Vagina (tissue), 2 donors: ENCODE measurements at regions not wholly inside any gene's neighbourhood (a gene's known extent, or its start where the extent isn't known, plus 50 kb on each side); places are given as distances from the start of the nearest gene placed in this dataset.

ENCODE experiments used
- DNase-seq, 2 donors: peaks; one replicate each; pipeline ENCODE4 v3.0.0-alpha.2; 2017; ENCODE audit errors: extremely low spot score in 2 of 2
- H3K27ac ChIP-seq: fragments of 200-600 bp; sonication (generic); one replicate; pipeline ENCODE4 v1.5.1; 2019
- H3K27me3 ChIP-seq: fragments of 200-600 bp; sonication (generic); one replicate; pipeline ENCODE4 v1.5.1; 2019
- H3K36me3 ChIP-seq, 2 donors: fragments of 200-600 bp; sonication (generic); one replicate each; pipeline ENCODE4 v1.5.1; 2017 to 2019
- H3K4me1 ChIP-seq: fragments of 200-600 bp; sonication (generic); one replicate; pipeline ENCODE4 v1.5.1; 2019
- H3K4me3 ChIP-seq, 2 donors: fragments of 200-600 bp; sonication (generic); 1 replicate in 1 of 2; 2 replicates in 1 of 2; pipeline ENCODE4 v1.5.1; 2016 to 2019
- H3K9me3 ChIP-seq: fragments of 200-600 bp; sonication (generic); one replicate; pipeline ENCODE4 v1.5.1; 2019
- POLR2A ChIP-seq, 2 donors: fragments of 450-650 bp; IDR thresholded peaks; one replicate each; pipeline ENCODE4 v1.6.1; 2017; ENCODE audit warnings: antibody characterized with exemption in 2 of 2, mild to moderate bottlenecking in 2 of 2, moderate library complexity in 2 of 2
- POLR2AphosphoS5 ChIP-seq, 2 donors: sonication (generic); formaldehyde crosslinking; IDR thresholded peaks; one replicate each; pipeline ENCODE4 v1.9.0; 2017; ENCODE audit warnings: antibody characterized with exemption in 2 of 2, mild to moderate bottlenecking in 2 of 2, low read depth in 1 of 2; ENCODE audit not compliant: insufficient read depth in 1 of 2
- intact Hi-C: fragments of 100-400 bp; cut with DNase I; formaldehyde crosslinking; loops from one replicate; pipeline ENCODE4 v1.15.1; 2023
- TF ChIP-seq, protein P1 (sequence below), 3 experiments: fragments of 450-650 bp in 2 of 3; fragments of 200-600 bp in 1 of 3; sonication (generic) in 1 of 3; IDR thresholded peaks; one replicate each; pipeline ENCODE4 v1.5.1; 2017 to 2019; ENCODE audit warnings: antibody characterized with exemption in 3 of 3, mild to moderate bottlenecking in 2 of 3, moderate library complexity in 2 of 3

DNA sequence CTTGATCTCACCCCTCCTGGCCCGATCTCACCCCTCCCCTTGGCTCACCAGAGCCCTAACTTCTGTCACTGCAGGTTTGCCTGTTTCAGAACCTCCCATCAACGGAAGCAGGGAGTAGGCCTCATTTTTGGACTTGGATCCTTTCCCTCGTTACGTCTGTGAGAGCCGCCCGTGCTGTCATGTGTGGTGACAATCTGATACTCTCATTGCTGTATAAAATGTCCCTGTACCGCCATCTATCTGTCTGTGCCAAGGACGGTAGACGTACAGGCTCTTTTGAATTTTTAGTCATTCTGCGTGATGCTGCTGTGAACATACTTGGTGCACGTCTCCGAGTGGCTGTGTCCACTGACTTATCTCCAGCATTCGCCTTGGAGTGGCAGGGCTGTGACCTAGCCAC is 1163.1 kb downstream of the BRD1 start:
- H3K27me3 ChIP-seq, result no peaks in the 10 kb centered on the region
- H3K27ac ChIP-seq, result no peak overlapping the region
- no peak overlapping the region for H3K4me3 ChIP-seq
- H3K9me3 ChIP-seq, result no peaks in the 10 kb centered on the region
- TF ChIP-seq POLR2A (IDR thresholded peaks at IDR 0.05) (no peak), POLR2AphosphoS5 (IDR thresholded peaks at IDR 0.05; ENCODE audit: insufficient read depth in 1 of 2, low read depth in 1 of 2) (no peak)
- H3K36me3 ChIP-seq, result no peaks in the 10 kb centered on the region
- intact Hi-C loops, result no loop called here
- no peak for DNase-seq
- no peaks in the 10 kb centered on the region for H3K4me1 ChIP-seq

DNA sequence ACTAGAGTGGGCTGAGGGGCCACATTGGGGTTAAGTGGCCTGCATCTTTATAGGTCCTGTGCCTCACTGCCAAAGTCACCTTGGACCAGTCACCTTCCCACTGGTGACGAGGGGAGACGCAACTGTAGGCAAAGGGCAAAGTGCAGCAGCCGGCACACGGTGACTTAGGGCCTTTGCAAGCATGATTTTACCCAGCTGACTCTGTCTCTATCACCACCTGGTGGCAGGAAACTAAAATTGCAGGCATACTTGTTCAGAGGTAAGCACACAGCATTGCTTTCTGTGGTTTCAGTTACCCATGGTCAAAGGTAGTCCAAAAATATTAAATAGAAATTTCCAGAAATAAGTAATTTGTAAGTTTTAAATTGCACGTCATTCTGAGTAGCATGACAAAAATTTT is 1164.4 kb downstream of the BRD1 start:
- H3K36me3 ChIP-seq, result no peaks in the 10 kb centered on the region
- H3K27me3 ChIP-seq, result no peaks in the 10 kb centered on the region
- no peak overlapping the region for H3K27ac ChIP-seq
- TF ChIP-seq, protein P1, sequence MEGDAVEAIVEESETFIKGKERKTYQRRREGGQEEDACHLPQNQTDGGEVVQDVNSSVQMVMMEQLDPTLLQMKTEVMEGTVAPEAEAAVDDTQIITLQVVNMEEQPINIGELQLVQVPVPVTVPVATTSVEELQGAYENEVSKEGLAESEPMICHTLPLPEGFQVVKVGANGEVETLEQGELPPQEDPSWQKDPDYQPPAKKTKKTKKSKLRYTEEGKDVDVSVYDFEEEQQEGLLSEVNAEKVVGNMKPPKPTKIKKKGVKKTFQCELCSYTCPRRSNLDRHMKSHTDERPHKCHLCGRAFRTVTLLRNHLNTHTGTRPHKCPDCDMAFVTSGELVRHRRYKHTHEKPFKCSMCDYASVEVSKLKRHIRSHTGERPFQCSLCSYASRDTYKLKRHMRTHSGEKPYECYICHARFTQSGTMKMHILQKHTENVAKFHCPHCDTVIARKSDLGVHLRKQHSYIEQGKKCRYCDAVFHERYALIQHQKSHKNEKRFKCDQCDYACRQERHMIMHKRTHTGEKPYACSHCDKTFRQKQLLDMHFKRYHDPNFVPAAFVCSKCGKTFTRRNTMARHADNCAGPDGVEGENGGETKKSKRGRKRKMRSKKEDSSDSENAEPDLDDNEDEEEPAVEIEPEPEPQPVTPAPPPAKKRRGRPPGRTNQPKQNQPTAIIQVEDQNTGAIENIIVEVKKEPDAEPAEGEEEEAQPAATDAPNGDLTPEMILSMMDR (IDR thresholded peaks at IDR 0.05), result no peak
- DNase-seq, result no peak
- no peaks in the 10 kb centered on the region for H3K4me1 ChIP-seq
- intact Hi-C loops, result no loop called here
- H3K9me3 ChIP-seq, result no peaks in the 10 kb centered on the region
- no peak overlapping the region for H3K4me3 ChIP-seq

DNA sequence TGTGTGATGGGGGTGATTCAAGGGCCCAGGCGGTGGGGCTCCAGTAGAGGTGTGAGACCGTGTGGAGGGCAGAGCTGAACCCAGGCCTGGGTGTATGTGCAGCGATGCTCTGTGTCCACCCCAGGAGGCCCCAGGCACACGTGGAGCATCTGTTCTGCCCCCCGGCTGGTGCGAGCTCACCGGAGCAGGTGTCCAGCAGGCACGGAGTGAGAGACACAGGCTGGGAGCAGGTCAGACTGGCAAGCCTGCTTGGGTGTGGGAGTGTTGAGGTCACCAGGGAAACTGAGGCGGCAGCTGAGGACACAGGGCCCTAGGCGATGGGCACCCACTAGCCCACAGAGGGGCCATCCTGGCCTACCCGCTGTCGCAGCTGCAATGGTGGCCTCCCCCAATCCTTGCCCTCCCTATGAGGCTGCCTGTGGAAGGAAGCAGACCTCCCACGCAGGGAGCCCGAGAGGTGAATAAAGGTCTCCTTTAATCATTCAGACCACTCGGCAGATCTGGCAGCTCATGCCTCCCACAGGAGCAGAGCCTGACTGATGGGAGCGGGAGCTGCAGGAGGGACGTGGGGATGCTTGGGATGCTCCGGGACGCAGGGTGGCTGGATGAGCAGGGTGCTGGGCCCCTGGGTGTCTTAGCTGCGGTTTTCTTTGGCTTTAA is 1165.1 kb downstream of the BRD1 start:
- Histone ChIP-seq H3K4me3 (no peak overlapping the region), H3K27ac (no peak overlapping the region), H3K27me3 (no peaks in the 10 kb centered on the region), H3K36me3 (no peaks in the 10 kb centered on the region), H3K9me3 (no peaks in the 10 kb centered on the region), H3K4me1 (no peaks in the 10 kb centered on the region)
- intact Hi-C loops, result no loop called here
- TF ChIP-seq, protein P1 (IDR thresholded peaks at IDR 0.05), result no peak
- TF ChIP-seq POLR2AphosphoS5 (IDR thresholded peaks at IDR 0.05; ENCODE audit: insufficient read depth in 1 of 2, low read depth in 1 of 2) (no peak), POLR2A (IDR thresholded peaks at IDR 0.05) (no peak)
- no peak for DNase-seq

DNA sequence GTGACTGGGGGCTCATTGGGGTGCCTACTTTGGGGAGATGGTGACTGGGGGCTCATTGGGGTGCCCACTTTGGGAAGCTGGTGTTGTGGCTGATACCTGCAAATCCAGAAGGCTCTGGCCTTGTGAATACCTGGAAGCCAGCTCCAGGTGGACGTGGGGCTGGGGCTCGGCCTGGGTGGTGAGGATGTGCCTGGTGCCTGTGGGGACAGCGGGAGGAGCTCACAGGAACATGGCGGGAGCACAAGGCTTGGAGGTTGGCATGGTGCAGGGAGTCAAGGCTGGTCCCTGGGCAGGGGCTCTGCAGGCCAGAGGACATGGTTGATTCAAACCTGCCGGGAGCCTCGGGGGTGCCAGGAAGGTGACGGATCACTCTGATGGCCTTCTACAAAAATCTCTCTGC is 1165.7 kb downstream of the BRD1 start:
- Histone ChIP-seq H3K4me1 (no peaks in the 10 kb centered on the region), H3K9me3 (no peaks in the 10 kb centered on the region), H3K27ac (no peak overlapping the region), H3K36me3 (no peaks in the 10 kb centered on the region), H3K4me3 (no peak overlapping the region), H3K27me3 (no peaks in the 10 kb centered on the region)
- DNase-seq, result no peak
- intact Hi-C loops, result no loop called here
- TF ChIP-seq, protein P1 (IDR thresholded peaks at IDR 0.05), result no peak
- no peak for TF ChIP-seq POLR2AphosphoS5 (IDR thresholded peaks at IDR 0.05; ENCODE audit: insufficient read depth in 1 of 2, low read depth in 1 of 2)
- TF ChIP-seq POLR2A (IDR thresholded peaks at IDR 0.05), result no peak

DNA sequence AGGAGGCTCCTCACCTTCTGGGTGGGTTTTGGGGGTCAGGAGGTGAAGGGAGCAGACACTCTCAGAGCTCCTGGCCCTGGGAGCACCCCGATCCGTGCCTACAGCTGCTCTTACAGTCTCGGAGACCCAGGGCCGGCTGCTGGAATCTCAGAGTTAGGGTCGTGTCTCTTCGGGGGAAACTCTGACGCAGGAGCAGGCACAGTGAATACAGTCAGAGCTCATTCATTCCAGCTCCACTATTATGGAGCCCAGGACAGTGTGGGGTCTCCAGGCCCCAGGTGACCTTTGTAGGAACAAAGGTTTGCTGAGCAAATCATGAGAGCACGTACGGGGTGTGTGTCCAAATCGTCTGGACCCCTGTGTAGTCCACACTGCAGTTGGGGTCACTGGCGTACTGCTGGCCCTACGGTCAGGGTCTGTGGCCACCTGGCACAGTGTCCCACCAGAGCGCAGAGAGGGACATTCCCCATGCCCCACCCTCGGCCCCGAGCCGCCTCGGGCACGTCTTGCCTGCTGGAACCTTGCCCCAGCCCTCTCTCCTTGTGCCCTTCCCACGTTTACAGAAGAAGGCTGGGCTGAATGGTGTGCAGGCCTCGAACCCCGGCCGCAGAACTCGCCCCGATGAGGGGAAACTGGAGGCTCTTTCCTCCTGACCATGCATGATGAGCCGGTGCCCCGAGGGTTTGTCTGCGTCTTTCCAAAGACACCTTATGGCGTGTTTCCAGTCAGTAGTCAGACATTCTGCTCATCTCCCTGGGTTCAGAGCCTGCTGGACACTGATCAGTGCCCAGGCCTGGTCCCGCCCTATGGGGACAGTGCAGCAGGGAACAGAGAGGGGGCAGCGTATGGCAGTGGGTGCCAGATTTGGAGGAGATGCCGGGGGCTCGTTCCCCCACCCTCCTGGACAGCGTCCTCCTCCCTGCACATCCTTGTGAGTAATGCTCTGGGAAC is 1166.6 kb downstream of the BRD1 start:
- intact Hi-C loops, result no loop called here
- Histone ChIP-seq H3K4me1 (no peaks in the 10 kb centered on the region), H3K9me3 (no peaks in the 10 kb centered on the region), H3K36me3 (no peaks in the 10 kb centered on the region), H3K27ac (no peak overlapping the region), H3K27me3 (no peaks in the 10 kb centered on the region), H3K4me3 (no peak overlapping the region)
- no peak for DNase-seq
- TF ChIP-seq POLR2A (IDR thresholded peaks at IDR 0.05) (no peak), POLR2AphosphoS5 (IDR thresholded peaks at IDR 0.05; ENCODE audit: insufficient read depth in 1 of 2, low read depth in 1 of 2) (no peak)
- TF ChIP-seq, protein P1 (IDR thresholded peaks at IDR 0.05), result no peak
